HG03378 (cell line): ENCODE measurements at regions not wholly inside any gene's neighbourhood (a gene's known extent, or its start where the extent isn't known, plus 50 kb on each side); places are given as distances from the start of the nearest gene placed in this dataset.
A peak's percentile ranks its signal among the peaks of the same experiment; 100 is the strongest.

Source experiments
- ATAC-seq: cut with Tn5 transposase; IDR thresholded peaks from one replicate; pipeline ENCODE4 v1.9.1; 2021; ENCODE audit warnings: mild to moderate bottlenecking, moderate library complexity; ENCODE audit not compliant: unreplicated experiment

GRCh38 chr16:31700530-31701388 is 172.8 kb upstream of the ZNF267 start:
- peak; percentile 72 for ATAC-seq

GRCh38 chr16:31701734-31702133 is 171.9 kb upstream of the ZNF267 start:
- no peak for ATAC-seq

GRCh38 chr16:31702796-31703195 is 170.8 kb upstream of the ZNF267 start:
- ATAC-seq: no peak

GRCh38 chr16:31703526-31704128 is 170.0 kb upstream of the ZNF267 start:
- ATAC-seq: no peak

- no peak for ATAC-seq
These were observed 169.5 kb upstream of the ZNF267 start for GRCh38 chr16:31704138-31704537.

GRCh38 chr16:31705371-31705770 is 168.2 kb upstream of the ZNF267 start:
- no peak for ATAC-seq

- ATAC-seq: no peak
These were observed 167.3 kb upstream of the ZNF267 start for GRCh38 chr16:31706318-31706717.

- no peak for ATAC-seq
These were observed 166.7 kb upstream of the ZNF267 start for GRCh38 chr16:31706925-31707324.

- ATAC-seq: no peak
These were observed 165.8 kb upstream of the ZNF267 start for GRCh38 chr16:31707743-31708335.

- no peak for ATAC-seq
These were observed 165.3 kb upstream of the ZNF267 start for GRCh38 chr16:31708348-31708747.

- no peak for ATAC-seq
These were observed 164.4 kb upstream of the ZNF267 start for GRCh38 chr16:31709181-31709580.

GRCh38 chr16:31710134-31710533 is 163.5 kb upstream of the ZNF267 start:
- ATAC-seq: no peak

- ATAC-seq: no peak
These were observed 162.7 kb upstream of the ZNF267 start for GRCh38 chr16:31710880-31711279.

GRCh38 chr16:31711344-31711845 is 162.2 kb upstream of the ZNF267 start:
- ATAC-seq: no peak

GRCh38 chr16:31712064-31712540 is 161.5 kb upstream of the ZNF267 start:
- no peak for ATAC-seq

GRCh38 chr16:31713071-31713944 is 160.3 kb upstream of the ZNF267 start:
- peak; percentile 94 for ATAC-seq

- ATAC-seq: no peak
These were observed 159.4 kb upstream of the ZNF267 start for GRCh38 chr16:31713945-31714902.

GRCh38 chr16:31714903-31715504 is 158.6 kb upstream of the ZNF267 start:
- no peak for ATAC-seq

- ATAC-seq: no peak
These were observed 157.7 kb upstream of the ZNF267 start for GRCh38 chr16:31715915-31716314.
